IPS DF 4.7 (cell line): ENCODE measurements at regions not wholly inside any gene's neighbourhood (a gene's known extent, or its start where the extent isn't known, plus 50 kb on each side); places are given as distances from the start of the nearest gene placed in this dataset.
"Not testable (repeated sequence)": the region's sequence is repeated elsewhere in the genome, so short reads cannot be mapped to it uniquely, and the experiment has no call there.

Source experiments
- DNase-seq: peaks from one replicate; pipeline ENCODE4 v3.0.0-alpha.2; 2013; ENCODE audit warnings: low spot score; ENCODE audit errors: extremely low read depth

GRCh38 chr3:78506581-78507195 is 1261.1 kb downstream of the ROBO1 start:
- DNase-seq = no peak

- no peak for DNase-seq
Measured at GRCh38 chr3:78507196-78507984, 1260.4 kb downstream of the ROBO1 start.

DNA sequence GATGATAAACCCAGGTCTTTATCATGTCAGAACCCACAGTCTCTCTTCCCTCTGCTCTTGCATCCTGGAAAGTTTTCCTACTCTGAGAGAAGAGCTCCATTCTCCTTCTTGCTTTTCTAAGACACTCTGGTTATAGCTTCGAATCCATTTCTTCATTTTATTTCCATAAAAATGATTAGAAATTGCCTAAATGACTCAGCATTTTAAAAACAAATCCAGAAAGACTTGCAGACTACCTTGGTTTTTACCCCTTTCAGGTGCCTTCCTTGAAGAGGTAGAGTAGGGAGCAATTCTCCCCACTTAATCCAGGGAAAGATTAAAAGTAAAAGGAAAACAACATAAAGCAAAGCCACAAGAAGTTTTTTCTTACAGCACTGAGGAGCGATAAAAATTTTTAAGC is 1256.0 kb downstream of the ROBO1 start:
- DNase-seq = no peak

- not testable (repeated sequence) for DNase-seq
Measured at GRCh38 chr3:78512786-78513185, 1255.0 kb downstream of the ROBO1 start.

DNA sequence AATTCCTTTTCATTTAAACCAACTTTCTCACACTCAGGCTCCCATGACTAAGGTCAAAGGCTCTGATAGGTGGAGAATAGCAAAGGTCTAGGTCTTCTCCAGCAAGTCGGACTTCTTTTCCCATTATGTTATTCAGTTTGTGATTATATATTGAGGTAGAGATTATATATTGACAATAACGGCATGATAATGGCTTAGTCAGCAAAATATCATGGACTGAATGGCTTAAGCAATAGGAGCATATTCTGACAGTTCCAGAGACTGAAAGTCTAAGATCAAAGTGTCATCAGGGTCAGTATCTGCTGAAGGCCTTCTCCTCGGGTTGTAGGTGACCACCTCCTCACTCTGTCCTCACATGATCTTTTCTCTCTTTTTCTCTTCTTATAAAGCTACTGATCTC is 1251.4 kb downstream of the ROBO1 start:
- DNase-seq = no peak

DNA sequence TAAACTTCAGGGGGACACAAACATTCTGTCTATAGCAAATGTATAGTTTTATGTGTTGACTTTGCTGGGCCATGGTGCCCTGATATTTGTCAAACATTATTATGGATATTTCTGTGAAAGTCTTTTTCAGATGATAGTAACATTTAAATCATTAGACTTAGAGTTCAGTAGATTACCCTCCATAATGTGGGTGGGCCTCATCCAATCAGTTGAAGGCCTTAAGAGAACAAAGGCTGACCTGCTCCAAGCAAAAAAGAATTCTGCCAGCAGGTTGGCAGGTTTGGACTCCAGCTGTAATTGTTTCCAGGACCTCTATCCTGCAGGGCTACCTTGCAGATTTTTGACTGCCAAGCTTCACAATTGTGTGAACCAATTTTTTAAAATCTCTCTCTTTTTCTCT is 1250.9 kb downstream of the ROBO1 start:
- DNase-seq = no peak

- DNase-seq = no peak
Measured at GRCh38 chr3:78517965-78518364, 1249.8 kb downstream of the ROBO1 start.

DNA sequence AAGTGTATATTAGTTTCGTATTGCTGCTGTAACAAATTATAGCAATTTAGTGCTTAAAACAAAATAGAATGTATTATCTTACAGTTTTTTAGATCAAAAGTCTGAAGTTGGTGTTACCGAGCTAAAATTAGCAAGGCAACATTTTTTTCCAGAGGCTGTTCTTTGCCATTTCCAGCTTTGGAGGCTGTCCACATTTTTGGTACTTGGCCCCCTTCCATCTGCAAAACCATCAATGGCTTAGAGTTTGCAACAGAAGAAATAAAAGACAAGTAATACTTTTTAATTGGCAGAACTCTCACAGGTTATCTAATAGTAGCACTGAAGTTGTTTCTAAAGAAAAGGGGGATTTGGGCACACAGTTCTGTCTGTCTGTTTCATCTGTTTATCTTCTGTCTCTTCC is 1248.5 kb downstream of the ROBO1 start:
- no peak for DNase-seq

DNA sequence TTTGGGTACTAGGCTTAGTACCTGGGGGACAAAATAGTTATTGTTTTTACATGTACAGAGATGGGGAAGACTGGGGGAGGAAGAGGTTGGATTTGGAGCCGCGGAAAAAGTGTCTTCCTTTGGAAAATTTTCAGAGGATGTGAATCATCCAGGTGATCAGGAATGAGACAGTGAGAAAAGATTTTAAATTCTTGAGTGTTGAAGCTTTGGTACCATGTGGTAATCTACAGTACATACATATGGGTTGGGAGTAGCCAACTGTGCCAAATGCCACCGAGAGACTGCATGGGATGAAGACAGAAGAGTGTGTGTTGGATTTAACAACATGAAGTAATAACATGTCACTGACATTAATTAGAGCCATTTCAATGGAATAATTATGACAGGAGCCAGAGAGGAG is 1238.2 kb downstream of the ROBO1 start:
- DNase-seq = no peak

- DNase-seq = no peak
Measured at GRCh38 chr3:78540485-78540884, 1227.3 kb downstream of the ROBO1 start.

DNA sequence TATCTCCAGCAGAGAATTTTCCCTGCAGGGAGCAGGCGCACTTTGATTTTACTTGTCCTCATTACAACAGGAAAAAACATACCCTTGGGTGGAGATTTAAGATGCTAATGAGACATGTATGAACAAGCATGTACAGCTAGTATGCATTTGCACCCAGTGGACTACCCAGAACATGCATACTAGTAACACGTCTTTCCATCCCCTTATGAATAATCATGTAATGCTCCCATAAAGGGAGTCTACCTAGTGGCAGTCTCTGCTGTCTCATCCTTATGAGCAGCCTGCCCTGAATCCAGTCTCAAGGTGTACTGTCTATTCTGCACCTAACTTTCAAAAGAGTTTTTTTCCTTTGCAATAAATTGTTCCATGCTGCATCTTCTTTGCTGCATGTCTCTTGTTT is 1222.0 kb downstream of the ROBO1 start:
- DNase-seq = no peak
